ENCODE measurements at regions not wholly inside any gene's neighbourhood (a gene's known extent, or its start where the extent isn't known, plus 50 kb on each side); places are given as distances from the start of the nearest gene placed in this dataset.

DNA sequence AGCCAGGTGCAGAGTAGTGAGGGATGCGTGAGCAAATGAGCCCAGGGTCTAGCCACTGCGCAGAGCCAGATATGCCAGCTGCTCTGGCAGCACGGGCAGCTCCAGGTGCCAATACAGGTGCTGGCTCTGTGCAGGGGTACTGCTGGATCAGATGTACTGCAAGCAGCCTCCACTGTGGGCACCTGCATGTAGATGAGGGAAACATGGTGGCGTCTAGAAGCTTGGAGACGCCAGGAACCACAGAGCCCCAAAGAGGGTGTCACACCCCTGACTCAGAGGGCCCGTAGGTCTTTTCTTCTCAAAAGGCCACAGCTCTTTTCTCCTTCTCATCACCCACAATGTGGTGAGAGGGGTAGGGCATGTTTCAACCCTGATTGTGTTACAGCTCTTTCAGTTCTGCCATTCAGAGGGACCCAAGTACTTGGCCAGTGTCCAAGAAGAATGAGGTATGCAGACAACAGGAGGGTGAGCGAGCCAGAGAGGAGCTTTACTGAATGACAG, 244.4 kb upstream of the SLITRK1 start:
- TF ChIP-seq EZH2phosphoT487 (IDR thresholded peaks at IDR 0.05; ENCODE audit: unreplicated experiment) = no peak
- TF ChIP-seq, protein P1, sequence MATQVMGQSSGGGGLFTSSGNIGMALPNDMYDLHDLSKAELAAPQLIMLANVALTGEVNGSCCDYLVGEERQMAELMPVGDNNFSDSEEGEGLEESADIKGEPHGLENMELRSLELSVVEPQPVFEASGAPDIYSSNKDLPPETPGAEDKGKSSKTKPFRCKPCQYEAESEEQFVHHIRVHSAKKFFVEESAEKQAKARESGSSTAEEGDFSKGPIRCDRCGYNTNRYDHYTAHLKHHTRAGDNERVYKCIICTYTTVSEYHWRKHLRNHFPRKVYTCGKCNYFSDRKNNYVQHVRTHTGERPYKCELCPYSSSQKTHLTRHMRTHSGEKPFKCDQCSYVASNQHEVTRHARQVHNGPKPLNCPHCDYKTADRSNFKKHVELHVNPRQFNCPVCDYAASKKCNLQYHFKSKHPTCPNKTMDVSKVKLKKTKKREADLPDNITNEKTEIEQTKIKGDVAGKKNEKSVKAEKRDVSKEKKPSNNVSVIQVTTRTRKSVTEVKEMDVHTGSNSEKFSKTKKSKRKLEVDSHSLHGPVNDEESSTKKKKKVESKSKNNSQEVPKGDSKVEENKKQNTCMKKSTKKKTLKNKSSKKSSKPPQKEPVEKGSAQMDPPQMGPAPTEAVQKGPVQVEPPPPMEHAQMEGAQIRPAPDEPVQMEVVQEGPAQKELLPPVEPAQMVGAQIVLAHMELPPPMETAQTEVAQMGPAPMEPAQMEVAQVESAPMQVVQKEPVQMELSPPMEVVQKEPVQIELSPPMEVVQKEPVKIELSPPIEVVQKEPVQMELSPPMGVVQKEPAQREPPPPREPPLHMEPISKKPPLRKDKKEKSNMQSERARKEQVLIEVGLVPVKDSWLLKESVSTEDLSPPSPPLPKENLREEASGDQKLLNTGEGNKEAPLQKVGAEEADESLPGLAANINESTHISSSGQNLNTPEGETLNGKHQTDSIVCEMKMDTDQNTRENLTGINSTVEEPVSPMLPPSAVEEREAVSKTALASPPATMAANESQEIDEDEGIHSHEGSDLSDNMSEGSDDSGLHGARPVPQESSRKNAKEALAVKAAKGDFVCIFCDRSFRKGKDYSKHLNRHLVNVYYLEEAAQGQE (IDR thresholded peaks at IDR 0.05; ENCODE audit: unreplicated experiment) = no peak
- no peak for TF ChIP-seq STAT1 (IDR thresholded peaks at IDR 0.05; ENCODE audit: unreplicated experiment)
- TF ChIP-seq, protein P2, sequence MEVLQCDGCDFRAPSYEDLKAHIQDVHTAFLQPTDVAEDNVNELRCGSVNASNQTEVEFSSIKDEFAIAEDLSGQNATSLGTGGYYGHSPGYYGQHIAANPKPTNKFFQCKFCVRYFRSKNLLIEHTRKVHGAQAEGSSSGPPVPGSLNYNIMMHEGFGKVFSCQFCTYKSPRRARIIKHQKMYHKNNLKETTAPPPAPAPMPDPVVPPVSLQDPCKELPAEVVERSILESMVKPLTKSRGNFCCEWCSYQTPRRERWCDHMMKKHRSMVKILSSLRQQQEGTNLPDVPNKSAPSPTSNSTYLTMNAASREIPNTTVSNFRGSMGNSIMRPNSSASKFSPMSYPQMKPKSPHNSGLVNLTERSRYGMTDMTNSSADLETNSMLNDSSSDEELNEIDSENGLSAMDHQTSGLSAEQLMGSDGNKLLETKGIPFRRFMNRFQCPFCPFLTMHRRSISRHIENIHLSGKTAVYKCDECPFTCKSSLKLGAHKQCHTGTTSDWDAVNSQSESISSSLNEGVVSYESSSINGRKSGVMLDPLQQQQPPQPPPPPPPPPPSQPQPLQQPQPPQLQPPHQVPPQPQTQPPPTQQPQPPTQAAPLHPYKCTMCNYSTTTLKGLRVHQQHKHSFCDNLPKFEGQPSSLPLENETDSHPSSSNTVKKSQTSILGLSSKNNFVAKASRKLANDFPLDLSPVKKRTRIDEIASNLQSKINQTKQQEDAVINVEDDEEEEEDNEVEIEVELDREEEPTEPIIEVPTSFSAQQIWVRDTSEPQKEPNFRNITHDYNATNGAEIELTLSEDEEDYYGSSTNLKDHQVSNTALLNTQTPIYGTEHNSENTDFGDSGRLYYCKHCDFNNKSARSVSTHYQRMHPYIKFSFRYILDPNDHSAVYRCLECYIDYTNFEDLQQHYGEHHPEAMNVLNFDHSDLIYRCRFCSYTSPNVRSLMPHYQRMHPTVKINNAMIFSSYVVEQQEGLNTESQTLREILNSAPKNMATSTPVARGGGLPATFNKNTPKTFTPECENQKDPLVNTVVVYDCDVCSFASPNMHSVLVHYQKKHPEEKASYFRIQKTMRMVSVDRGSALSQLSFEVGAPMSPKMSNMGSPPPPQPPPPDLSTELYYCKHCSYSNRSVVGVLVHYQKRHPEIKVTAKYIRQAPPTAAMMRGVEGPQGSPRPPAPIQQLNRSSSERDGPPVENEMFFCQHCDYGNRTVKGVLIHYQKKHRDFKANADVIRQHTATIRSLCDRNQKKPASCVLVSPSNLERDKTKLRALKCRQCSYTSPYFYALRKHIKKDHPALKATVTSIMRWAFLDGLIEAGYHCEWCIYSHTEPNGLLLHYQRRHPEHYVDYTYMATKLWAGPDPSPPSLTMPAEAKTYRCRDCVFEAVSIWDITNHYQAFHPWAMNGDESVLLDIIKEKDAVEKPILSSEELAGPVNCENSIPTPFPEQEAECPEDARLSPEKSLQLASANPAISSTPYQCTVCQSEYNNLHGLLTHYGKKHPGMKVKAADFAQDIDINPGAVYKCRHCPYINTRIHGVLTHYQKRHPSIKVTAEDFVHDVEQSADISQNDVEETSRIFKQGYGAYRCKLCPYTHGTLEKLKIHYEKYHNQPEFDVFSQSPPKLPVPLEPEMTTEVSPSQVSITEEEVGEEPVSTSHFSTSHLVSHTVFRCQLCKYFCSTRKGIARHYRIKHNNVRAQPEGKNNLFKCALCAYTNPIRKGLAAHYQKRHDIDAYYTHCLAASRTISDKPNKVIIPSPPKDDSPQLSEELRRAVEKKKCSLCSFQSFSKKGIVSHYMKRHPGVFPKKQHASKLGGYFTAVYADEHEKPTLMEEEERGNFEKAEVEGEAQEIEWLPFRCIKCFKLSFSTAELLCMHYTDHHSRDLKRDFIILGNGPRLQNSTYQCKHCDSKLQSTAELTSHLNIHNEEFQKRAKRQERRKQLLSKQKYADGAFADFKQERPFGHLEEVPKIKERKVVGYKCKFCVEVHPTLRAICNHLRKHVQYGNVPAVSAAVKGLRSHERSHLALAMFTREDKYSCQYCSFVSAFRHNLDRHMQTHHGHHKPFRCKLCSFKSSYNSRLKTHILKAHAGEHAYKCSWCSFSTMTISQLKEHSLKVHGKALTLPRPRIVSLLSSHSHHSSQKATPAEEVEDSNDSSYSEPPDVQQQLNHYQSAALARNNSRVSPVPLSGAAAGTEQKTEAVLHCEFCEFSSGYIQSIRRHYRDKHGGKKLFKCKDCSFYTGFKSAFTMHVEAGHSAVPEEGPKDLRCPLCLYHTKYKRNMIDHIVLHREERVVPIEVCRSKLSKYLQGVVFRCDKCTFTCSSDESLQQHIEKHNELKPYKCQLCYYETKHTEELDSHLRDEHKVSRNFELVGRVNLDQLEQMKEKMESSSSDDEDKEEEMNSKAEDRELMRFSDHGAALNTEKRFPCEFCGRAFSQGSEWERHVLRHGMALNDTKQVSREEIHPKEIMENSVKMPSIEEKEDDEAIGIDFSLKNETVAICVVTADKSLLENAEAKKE (CRISPR knock-in tag; IDR thresholded peaks at IDR 0.05) = no peak
- TF ChIP-seq, protein P3, sequence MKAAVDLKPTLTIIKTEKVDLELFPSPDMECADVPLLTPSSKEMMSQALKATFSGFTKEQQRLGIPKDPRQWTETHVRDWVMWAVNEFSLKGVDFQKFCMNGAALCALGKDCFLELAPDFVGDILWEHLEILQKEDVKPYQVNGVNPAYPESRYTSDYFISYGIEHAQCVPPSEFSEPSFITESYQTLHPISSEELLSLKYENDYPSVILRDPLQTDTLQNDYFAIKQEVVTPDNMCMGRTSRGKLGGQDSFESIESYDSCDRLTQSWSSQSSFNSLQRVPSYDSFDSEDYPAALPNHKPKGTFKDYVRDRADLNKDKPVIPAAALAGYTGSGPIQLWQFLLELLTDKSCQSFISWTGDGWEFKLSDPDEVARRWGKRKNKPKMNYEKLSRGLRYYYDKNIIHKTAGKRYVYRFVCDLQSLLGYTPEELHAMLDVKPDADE (IDR thresholded peaks at IDR 0.05) = no peak
- no peak for TF ChIP-seq NANOG (IDR thresholded peaks at IDR 0.05; ENCODE audit: borderline replicate concordance)
- no peak for TF ChIP-seq ZNF331 (CRISPR knock-in tag; IDR thresholded peaks at IDR 0.05; ENCODE audit: low read depth)
- TF ChIP-seq JUNB (IDR thresholded peaks at IDR 0.05; ENCODE audit: unreplicated experiment) = no peak
- no peak for TF ChIP-seq ZNF114 (CRISPR knock-in tag; IDR thresholded peaks at IDR 0.05)
- TF ChIP-seq, protein P4, sequence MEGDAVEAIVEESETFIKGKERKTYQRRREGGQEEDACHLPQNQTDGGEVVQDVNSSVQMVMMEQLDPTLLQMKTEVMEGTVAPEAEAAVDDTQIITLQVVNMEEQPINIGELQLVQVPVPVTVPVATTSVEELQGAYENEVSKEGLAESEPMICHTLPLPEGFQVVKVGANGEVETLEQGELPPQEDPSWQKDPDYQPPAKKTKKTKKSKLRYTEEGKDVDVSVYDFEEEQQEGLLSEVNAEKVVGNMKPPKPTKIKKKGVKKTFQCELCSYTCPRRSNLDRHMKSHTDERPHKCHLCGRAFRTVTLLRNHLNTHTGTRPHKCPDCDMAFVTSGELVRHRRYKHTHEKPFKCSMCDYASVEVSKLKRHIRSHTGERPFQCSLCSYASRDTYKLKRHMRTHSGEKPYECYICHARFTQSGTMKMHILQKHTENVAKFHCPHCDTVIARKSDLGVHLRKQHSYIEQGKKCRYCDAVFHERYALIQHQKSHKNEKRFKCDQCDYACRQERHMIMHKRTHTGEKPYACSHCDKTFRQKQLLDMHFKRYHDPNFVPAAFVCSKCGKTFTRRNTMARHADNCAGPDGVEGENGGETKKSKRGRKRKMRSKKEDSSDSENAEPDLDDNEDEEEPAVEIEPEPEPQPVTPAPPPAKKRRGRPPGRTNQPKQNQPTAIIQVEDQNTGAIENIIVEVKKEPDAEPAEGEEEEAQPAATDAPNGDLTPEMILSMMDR (conservative IDR thresholded peaks at IDR 0.05; ENCODE audit: low read depth in 2 of 2) = no peak
- TF ChIP-seq POLR2AphosphoS5 (IDR thresholded peaks at IDR 0.05; ENCODE audit: low read depth) = no peak
- Histone ChIP-seq H3K36me3 (ENCODE audit: insufficient read depth) (no peaks in the 10 kb centered on the region), H3K4me2 (no peak overlapping the region), H3F3A (replicated peaks; ENCODE audit: low read depth) (no peaks in the 10 kb centered on the region), H4K20me1 (replicated peaks; ENCODE audit: insufficient read depth) (no peaks in the 10 kb centered on the region), H3K9me2 (ENCODE audit: insufficient read depth) (no peaks in the 10 kb centered on the region), H2AFZ (0 out of 2 replicates have a peak overlapping the region, but pooled peaks have one; percentile 12), H3K4me3 (no peak overlapping the region), H3K79me2 (replicated peaks; ENCODE audit: insufficient read depth) (no peaks in the 10 kb centered on the region), H3K27ac (ENCODE audit: low read depth) (no peak overlapping the region), H3K4me1 (ENCODE audit: insufficient read depth) (no peaks in the 10 kb centered on the region), H3K27me3 (ENCODE audit: insufficient read depth) (no peaks in the 10 kb centered on the region)
- no peaks in the 10 kb centered on the region; the same call in 2 of the 3 replicates for H3K36me3 Mint-ChIP-seq (ENCODE audit: low read depth)
- peaks cover 2% of the 10 kb centered on the region for H3K4me1 Mint-ChIP-seq
- DNase-seq (ENCODE audit: low spot score) (no peak), ATAC-seq (no peak)
- H3K27ac Mint-ChIP-seq = no peak overlapping the region
- no peaks in the 10 kb centered on the region for H3K27me3 Mint-ChIP-seq (ENCODE audit: insufficient read depth, low read depth, poor library complexity)
- no peak overlapping the region for H3K4me3 Mint-ChIP-seq
- H3K9me3 Mint-ChIP-seq = no peaks in the 10 kb centered on the region
